ENCODE measurements at regions not wholly inside any gene's neighbourhood (a gene's known extent, or its start where the extent isn't known, plus 50 kb on each side); places are given as distances from the start of the nearest gene placed in this dataset.
"Not testable (repeated sequence)": the region's sequence is repeated elsewhere in the genome, so short reads cannot be mapped to it uniquely, and the experiment has no call there.

GRCh38 chr16:73427164-73427563 is 379.2 kb upstream of the ZFHX3 start:
- no peak for DNase-seq

- no peak for DNase-seq
These were observed 378.7 kb upstream of the ZFHX3 start for GRCh38 chr16:73426433-73427160.

- no peak for DNase-seq
These were observed 372.7 kb upstream of the ZFHX3 start for GRCh38 chr16:73420676-73421075.

- DNase-seq = no peak
These were observed 372.3 kb upstream of the ZFHX3 start for GRCh38 chr16:73420244-73420643.

- no peak for DNase-seq
These were observed 370.8 kb upstream of the ZFHX3 start for GRCh38 chr16:73418691-73419090.

- no peak for DNase-seq
These were observed 370.1 kb upstream of the ZFHX3 start for GRCh38 chr16:73418051-73418450.

GRCh38 chr16:73415286-73415685 is 367.4 kb upstream of the ZFHX3 start:
- no peak for DNase-seq

GRCh38 chr16:73414638-73415037 is 366.7 kb upstream of the ZFHX3 start:
- no peak for DNase-seq

- DNase-seq = no peak
These were observed 365.9 kb upstream of the ZFHX3 start for GRCh38 chr16:73413830-73414190.

GRCh38 chr16:73413091-73413829 is 365.3 kb upstream of the ZFHX3 start:
- no peak for DNase-seq

GRCh38 chr16:73412416-73412815 is 364.5 kb upstream of the ZFHX3 start:
- DNase-seq = no peak

GRCh38 chr16:73408716-73409115 is 360.8 kb upstream of the ZFHX3 start:
- no peak for DNase-seq

GRCh38 chr16:73408311-73408710 is 360.4 kb upstream of the ZFHX3 start:
- DNase-seq = no peak

- no peak for DNase-seq
These were observed 357.9 kb upstream of the ZFHX3 start for GRCh38 chr16:73405851-73406250.

- no peak for DNase-seq
These were observed 356.1 kb upstream of the ZFHX3 start for GRCh38 chr16:73404001-73404400.

GRCh38 chr16:73403291-73403690 is 355.4 kb upstream of the ZFHX3 start:
- DNase-seq = no peak

- no peak for DNase-seq
These were observed 353.0 kb upstream of the ZFHX3 start for GRCh38 chr16:73400951-73401350.

- DNase-seq = no peak
These were observed 352.1 kb upstream of the ZFHX3 start for GRCh38 chr16:73399997-73400396.

- DNase-seq = no peak
These were observed 351.6 kb upstream of the ZFHX3 start for GRCh38 chr16:73399486-73399885.

- not testable (repeated sequence) for DNase-seq
These were observed 350.7 kb upstream of the ZFHX3 start for GRCh38 chr16:73398604-73399003.

GRCh38 chr16:73396556-73396955 is 348.6 kb upstream of the ZFHX3 start:
- no peak for DNase-seq

- DNase-seq = no peak
These were observed 343.0 kb upstream of the ZFHX3 start for GRCh38 chr16:73390936-73391335.

- no peak for DNase-seq
These were observed 342.6 kb upstream of the ZFHX3 start for GRCh38 chr16:73390491-73390890.

GRCh38 chr16:73389085-73389484 is 341.2 kb upstream of the ZFHX3 start:
- no peak for DNase-seq

- DNase-seq = no peak
These were observed 340.1 kb upstream of the ZFHX3 start for GRCh38 chr16:73387979-73388378.
